HG03066 (cell line): ENCODE measurements at regions not wholly inside any gene's neighbourhood (a gene's known extent, or its start where the extent isn't known, plus 50 kb on each side); places are given as distances from the start of the nearest gene placed in this dataset.
"Not testable (repeated sequence)": the region's sequence is repeated elsewhere in the genome, so short reads cannot be mapped to it uniquely, and the experiment has no call there.

Source experiments
- ATAC-seq: cut with Tn5 transposase; IDR thresholded peaks from one replicate; pipeline ENCODE4 v1.9.1; 2021; ENCODE audit warnings: low read depth; ENCODE audit not compliant: unreplicated experiment

DNA sequence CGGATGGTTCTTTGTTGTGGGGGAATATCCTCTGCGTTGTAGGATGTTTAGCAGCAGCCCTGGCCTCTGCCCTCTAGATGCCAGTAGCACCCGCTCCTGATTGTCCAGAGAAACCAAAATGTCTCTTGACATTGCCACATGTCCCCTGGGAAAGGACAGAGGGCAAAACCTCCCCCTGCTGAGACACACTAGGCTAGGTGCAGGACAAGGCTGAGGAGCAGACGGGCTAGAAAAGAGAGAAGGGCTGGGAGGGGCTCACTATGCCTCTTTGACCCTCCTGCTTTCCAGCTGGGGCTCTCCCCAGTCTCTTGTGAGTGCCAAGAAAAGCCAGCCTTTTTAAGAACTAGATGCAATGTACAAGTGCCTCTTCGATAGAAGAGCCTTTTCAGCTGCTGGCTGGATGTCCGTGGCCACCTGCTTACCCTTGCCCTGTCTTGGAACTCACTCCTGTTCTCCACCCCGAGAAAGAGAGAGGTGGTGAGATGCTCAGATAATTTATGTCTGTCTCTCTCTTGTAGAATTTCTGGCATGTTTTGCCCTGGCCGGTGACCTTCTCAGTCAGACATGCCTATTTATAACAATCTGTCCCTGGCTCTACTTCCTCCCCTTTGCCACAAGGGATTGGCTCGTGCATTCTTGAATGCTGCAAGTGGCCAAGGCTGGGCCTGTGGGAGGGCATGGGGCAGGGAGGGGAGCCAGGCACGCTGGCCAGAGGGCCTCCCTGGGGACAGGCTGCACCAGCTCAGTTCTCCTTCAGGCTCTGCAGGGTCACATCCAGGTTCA lies 142.6 kb downstream of the RPLP1 start:
- ATAC-seq = no peak

DNA sequence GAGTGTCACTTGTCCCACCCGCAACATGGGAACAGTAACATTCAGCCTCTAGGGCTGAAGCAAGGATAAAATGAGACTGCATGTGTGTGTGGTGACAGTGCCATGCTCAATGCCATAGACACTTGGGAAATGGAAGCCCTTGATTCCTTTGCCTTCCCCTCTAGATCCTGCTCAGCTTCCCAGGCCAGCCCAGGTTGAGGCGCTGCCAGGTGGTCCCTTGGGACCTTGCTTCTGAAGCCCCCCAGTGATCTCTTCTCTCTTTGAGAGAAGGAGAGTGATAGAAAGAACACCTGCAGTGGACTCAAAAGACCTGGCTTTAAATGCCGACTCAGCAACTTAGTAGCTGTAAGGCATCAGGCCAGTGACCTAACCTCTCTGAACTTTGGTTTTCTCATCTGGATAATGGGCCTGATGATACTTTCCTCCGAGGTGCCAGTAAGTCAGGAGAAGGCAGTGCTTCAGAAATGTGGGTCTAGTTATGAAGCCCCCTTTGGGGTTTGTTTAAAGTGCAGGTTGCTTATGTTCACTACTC lies 144.5 kb downstream of the RPLP1 start:
- no peak for ATAC-seq

DNA sequence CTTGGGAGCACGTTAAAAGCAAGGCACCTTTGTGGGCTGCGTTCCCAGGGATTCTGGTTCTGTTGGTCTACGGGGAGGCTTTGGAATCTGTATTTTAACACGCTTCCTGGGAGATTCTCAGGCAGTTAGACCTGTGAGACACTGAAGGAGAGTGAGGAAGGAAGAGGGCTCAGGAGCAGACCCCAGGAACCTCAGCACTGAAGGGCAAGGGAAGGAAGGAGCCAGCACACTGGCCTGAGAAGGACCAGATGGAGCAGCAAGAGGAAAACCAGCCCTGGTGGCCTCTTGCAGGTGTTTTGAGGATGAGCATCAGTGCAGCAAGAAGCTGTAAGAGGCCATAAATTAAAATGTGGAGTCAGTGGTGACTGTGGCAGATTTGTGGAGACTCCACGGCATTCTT lies 146.7 kb downstream of the RPLP1 start:
- ATAC-seq = no peak

DNA sequence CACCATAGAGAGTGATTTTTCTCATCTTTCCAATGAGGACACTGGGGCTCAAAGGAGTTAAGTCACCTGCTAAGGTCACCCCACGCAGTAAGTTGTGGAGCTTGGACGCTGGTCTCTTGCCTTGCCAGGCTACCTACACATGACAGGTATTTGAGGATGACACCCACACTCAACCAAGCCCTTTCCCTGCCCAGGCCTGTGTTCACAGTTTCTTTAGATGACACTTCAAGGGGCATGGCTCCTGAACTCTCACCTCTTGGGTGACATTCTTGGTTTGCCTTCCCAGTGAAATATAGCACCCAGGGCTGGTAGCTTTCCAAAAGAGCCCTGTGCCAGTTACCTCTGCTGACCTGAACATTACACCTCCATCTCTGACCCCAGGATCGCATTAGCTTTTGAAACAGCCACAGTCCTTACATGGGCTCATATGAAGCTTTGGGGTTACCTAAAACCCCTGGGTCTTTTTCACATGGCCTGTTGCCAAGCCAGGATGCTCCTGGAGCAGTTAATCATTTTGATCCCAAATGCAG lies 148.0 kb downstream of the RPLP1 start:
- ATAC-seq = no peak

DNA sequence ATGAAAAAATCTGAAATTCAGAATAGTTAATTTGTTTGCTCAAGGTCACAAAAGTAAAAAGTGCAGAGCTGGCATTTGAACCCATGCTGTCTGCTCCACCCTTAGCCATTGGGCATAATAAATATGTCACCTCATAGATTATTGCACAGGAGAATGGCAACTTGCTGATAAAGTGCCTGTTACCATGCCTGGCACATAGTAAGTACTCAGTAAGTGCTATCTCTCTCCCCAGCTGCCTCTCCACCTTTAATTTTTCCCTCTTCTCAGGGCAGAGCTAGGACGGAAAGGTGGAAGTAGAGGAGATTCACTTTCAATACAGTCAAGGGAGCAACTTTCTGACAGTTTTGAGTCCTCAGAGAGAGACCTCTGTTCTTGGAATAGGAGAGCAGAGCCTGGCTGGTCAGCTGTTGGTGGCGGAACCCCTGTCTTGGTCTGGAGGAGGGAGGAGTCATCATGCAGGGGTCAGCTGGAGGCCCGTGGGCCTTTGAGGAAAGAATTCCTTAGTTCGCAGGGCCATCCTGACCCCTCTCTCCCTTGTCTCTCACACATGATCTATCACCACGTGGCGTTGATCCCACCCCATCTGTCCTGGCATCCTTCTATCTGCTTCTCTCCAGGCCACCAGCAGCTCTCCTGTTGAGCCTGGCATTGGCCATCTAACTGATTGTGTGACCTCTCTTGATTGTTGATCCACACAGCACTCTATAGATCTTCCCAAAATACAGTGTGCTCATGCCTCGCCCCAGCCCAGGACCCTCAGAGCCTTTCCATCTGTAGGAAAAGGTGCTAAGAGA lies 149.3 kb downstream of the RPLP1 start:
- ATAC-seq = no peak

DNA sequence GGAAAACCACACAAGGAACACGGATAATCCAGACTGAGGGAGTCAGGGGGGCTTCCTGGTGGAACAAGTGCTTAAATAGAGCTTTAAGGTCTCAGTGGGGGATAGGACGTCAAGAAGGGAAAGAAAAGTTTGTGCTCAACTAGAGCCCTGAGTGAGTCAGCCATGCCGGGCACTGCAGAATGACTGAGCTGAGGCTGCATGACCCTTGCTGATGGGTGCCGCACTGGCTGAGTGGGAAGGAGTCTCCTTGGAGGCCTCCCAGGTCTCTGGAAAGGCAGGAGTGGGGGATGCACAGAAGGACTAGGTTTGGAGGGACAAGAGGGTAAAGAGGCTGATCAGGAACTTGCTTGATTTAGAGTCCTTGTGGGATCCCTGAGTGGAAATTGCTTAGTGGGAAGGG lies 150.3 kb downstream of the RPLP1 start:
- no peak for ATAC-seq

DNA sequence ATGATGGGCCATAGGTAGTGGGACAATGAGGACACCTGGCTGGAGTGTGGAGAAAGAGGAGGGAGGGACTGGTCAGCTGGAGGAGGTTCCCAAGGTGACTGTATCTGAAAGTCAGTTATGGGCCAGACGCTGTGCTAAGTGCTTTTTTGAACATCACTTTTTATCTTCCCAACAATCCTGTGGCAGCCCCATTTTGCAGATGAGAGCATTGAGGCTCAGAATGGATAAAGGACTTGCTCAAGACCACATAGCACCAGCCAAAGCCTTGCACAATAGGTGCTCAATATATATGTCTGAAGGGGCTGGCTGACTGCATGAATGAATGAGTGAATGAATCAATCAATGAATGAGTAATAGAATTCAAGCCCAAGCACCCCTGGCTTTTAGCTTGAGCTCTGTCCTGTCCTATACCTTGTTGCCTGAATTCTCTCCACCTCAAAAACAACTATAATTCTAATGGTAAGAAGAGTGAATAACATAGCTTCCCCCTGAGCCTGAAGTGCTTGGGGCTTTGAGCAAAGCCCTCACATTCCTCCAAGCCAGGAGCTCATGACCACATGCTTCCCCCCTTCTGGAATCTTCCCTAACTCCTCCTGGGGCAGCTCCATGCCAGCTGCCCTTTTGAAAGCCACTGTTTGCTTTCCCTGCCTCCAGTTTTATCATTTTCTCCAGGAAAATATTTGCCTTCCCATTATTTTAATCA lies 150.9 kb downstream of the RPLP1 start:
- ATAC-seq = no peak

DNA sequence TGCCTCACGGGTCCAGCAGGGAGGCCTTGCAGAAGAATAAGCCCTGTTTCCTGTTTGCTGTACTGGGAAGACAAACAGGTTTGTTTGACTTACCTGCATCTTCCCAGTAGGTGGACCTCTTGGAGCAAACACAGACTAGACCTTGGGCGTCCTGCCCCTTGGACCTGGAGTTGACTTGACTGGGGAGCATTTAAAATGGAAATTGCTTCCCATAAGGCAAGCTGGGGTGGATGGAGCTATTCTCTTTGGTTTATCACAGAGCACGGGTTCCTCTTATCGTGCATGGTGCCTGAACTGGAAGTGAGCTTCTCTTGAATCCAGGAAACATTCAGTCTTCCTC lies 151.4 kb downstream of the RPLP1 start:
- ATAC-seq = no peak

DNA sequence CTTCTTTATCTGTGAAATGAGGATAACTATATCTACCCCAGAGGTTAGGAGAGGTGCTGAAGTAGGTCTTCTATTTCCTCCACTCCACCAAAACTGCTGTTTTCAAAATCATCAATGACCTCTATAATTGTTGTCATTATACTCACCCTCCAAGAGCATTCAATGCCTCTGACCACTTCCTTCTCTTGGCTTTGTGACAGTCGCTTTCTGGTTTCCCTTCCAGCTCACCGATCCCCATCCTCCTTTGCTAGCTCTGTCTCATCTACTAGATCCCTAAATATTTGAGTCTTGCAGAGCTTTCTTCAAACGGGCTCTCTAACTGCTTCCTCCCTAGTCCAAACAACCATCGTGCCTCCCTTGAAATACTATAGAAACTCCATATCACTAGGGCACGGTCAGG lies 153.5 kb downstream of the RPLP1 start:
- no peak for ATAC-seq

DNA sequence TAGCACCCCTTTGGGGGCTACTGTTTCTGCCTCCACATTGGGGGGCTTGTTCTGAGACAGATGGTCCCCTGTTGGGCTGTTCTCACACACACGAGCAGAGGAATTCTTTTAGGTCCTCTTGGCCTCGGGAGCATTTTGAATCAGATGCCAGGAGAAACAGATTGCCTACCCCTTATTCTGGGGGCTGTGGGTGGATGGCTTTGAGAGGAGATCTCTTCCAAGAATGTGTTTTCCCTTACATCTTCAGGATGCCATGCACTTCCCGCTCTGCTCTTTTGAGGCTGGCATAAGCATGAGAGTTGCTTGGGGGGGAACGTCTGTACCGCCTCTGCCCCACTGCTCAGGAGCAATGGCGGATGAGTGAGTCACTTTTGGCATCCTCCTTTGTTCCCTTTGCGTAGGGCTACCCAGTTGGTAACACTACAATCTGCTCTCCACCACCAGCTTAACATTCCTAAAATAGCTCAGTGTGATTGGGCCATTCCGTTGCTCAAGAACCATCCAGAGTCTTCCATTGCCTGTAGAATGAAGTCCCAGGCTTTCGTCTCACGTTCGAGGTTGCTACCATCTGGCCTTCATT lies 154.4 kb downstream of the RPLP1 start:
- ATAC-seq = no peak

DNA sequence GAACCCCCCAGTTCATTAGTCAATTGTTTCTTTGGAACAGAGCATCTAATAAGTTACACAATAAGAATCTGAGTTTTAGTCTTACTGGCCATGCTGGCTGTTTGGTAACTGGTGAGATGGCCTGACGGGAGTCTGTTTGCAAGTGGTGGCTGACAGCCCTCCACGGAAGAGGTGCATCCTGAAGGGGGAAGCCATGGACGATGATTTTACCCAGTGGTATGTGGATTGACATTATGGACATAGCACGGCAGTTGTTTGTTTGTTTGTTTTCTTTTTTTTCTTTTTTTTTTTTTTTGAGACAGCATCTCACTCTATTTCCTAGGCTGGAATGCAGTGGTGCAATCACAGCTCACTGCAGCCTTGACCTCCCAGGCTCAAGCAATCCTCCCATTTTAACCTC lies 156.0 kb downstream of the RPLP1 start:
- ATAC-seq = no peak

DNA sequence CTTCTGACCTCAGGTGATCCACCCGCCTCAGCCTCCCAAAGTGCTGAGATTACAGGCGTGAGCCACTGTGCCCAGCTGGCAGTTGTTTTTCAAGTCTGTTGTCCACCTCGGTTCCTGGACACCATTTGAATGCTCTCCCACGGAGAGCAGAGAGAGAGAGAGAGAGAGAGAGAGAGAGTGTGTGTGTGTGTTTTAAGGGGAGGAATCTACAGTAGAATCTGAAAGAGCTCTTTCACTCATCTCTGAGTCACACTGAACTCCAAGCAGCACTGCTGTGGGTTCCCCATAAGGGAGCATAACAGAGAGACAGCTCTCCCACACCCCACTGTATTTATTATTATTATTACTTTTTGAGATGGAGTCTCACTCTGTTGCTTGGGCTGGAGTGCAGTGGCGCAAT lies 156.6 kb downstream of the RPLP1 start:
- ATAC-seq = no peak

DNA sequence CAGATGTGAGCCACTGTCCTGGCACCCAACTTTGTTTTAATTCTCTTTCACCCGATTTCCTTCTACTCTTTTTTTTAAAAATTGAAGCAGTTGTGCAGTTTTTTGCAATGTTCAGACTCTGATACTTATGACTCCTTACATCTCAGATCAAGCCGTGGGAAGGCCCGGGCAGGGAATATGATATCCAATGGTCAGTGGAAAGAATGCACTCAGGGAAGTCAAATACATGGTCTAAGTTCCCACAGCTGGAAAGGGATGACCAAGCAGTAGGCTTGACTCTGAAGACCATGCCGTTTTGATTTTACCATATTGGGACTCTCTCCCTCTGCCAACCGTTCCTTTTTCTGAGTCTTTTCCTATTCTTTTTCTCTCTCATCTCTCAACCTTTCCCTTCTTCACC lies 157.2 kb downstream of the RPLP1 start:
- no peak for ATAC-seq

DNA sequence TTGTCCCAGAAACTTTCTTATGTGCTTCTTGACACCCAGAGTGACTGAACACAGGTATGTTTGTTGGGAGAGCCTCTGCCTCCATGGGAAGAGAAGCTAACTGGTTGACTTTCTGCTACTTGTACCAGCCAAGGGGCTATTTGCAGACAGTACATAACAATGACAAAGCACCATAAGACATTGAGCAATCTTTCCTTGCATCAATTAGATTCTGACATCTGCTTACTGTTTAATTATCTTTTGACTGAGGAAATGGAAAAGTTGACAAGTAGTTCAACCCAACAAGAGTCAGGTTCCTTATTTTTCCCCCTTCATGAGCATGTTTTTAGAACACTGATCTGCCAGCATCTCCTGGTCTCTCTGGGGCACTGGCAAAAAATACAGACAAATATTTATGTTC lies 157.7 kb downstream of the RPLP1 start:
- ATAC-seq = no peak

DNA sequence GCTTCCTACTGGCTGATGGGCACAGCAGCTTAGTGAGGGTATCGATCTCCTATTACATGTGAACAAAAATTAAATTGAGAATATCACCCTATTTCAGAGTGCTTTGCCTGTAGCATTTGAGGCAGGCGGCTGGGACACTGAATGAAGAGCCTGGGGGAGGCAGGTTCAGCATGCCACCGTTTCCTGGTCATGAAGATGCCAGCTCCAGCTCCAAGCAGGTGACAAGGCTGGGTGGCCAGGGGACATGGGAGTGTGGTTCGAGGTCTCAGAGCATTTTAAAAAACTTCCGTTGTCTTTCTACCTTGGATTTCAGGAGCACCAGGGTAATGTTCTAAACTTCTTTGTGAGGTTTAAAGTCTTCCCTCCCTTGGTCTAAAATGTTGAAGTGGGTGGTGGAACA lies 158.2 kb downstream of the RPLP1 start:
- ATAC-seq = no peak

DNA sequence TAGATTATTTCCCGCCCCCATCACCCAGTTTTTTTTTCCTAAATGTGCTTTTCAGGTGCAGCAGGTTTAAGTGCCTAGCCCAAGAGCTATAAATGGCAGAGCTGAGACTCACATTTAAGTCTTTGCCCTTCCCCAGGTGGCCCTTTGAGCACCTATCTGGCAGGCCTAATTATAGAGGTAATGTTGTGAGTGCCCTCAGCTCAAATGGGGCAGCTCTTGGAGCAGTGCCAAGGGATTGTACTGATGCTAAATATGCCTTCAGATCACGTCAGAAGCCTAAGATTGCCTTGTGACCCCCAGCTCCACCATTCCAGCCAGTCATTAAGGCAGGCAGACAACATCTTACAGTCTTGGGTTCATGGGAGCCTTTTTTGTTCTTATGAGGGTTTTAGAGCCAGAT lies 159.5 kb downstream of the RPLP1 start:
- no peak for ATAC-seq

DNA sequence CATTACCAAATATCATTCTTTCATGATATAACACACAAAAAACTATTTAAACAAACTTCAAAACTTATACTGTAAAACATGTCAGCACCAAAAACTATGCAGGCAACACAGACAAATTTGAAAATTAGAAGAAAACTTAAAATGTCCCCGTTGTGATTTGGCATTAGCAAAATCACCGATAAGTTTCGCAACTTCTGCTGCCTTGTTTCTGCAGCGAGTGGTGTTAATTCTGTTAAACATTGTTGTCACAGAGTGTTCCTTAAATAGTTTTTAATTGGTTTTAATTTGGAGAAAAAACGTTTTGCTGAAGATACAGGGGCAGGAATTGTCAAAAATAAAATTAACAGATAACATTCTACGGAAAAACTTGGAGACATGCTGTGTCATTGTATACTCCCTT lies 160.6 kb downstream of the RPLP1 start:
- no peak for ATAC-seq

DNA sequence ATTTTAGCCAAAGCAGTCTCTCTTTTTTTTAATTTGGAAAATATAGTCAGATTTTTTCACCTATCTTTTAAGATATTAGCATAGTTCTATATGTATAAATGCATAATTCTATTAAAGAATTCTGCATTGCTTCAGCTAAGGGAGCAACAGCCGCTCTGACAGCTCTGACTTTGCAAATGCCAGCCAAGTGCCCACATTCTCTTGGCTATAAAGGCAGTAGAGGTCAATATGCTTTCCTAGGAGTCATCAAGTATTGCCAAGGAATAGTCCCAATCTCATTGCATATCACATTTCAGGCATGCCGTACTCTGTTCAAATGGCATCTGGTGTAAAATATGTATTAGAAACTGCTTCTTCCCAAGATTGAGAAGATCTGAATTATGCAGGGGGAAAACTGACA lies 161.4 kb downstream of the RPLP1 start:
- no peak for ATAC-seq

DNA sequence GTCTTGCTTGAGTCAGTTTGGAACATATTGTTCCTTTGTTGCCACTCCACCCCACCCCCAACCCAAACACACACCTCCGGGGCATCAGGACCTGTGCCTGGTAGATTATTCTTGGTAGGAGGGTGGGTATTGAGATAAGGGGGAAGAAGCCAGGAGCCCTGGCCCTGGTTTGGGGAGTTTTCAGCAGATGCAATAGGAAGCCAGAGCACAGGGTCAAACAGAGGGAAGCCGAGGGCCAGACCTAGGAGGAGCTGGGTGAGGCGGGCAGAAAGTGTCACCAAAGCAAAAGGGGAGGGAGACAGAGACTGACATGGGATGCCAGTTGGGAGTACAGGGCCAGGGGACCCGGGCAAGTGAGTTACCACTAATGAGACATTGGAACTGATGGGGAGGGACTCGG lies 163.1 kb downstream of the RPLP1 start:
- no peak for ATAC-seq

DNA sequence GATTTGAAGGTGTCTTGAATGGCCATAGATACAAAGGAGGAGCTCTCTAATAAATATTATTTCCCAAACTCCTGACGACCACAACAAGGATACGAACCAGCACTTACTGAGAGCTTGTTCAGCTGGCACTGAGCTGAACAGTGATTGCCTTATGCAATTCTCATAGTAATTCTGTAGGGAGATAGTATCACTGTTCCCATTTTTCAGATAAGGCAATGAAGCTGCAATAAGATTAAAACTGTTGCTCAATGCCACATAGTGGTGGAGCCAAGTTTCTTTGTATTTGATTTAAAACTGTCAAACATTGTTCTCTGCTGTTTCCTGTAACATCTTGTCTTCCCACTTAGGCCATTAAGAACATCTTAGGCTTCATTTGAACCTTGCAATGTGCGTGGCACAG lies 163.9 kb downstream of the RPLP1 start:
- ATAC-seq = no peak

DNA sequence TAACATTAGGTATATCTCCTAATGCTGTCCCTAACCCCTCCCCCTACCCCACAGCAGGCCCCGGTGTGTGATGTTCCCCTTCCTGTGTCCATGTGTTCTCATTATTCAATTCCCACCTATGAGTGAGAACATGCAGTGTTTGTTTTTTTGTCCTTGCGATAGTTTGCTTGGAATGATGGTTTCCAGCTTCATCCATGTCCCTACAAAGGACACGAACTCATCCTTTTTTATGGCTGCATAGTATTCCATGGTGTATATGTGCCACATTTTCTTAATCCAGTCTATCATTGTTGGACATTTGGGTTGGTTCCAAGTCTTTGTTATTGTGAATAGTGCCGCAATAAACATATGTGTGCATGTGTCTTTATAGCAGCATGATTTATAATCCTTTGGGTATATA lies 164.5 kb downstream of the RPLP1 start:
- ATAC-seq = not testable (repeated sequence)
